DOHH2 (cell line): ENCODE measurements at regions not wholly inside any gene's neighbourhood (a gene's known extent, or its start where the extent isn't known, plus 50 kb on each side); places are given as distances from the start of the nearest gene placed in this dataset.

Source experiments
- H3F3A ChIP-seq: fragments of 200-600 bp; sonication (generic), shearing (Covaris generic); 2 replicates; pipeline ENCODE4 v1.6.0; 2016; ENCODE audit warnings: antibody characterized with exemption, mild to moderate bottlenecking; ENCODE audit not compliant: control insufficient read depth, insufficient read depth
- H3K27ac ChIP-seq: fragments of 200-600 bp; sonication (generic); 2 replicates; pipeline ENCODE4 v1.5.1; 2014; ENCODE audit warnings: low read depth, mild to moderate bottlenecking, low read length, moderate library complexity
- H3K27me3 ChIP-seq: fragments of 200-600 bp; sonication (generic); 2 replicates; pipeline ENCODE4 v1.6.1; 2014; ENCODE audit warnings: mild to moderate bottlenecking, low read length, mixed read lengths; ENCODE audit not compliant: control insufficient read depth
- H3K36me3 ChIP-seq: fragments of 200-600 bp; sonication (generic); 2 replicates; pipeline ENCODE4 v1.6.1; 2014; ENCODE audit warnings: mild to moderate bottlenecking, low read length, moderate library complexity, mixed read lengths; ENCODE audit not compliant: control insufficient read depth
- H3K4me1 ChIP-seq: fragments of 200-600 bp; sonication (generic); 2 replicates; pipeline ENCODE4 v1.6.1; 2014; ENCODE audit warnings: mild to moderate bottlenecking, low read length, mixed read lengths; ENCODE audit not compliant: control insufficient read depth
- H3K4me2 ChIP-seq: fragments of 200-600 bp; sonication (generic); 2 replicates; pipeline ENCODE4 v1.6.0; 2014; ENCODE audit warnings: mild to moderate bottlenecking, low read length, moderate library complexity
- H3K4me3 ChIP-seq: fragments of 200-600 bp; sonication (generic); 2 replicates; pipeline ENCODE4 v1.5.1; 2014; ENCODE audit warnings: mild to moderate bottlenecking, low read length, mixed read lengths
- H3K79me2 ChIP-seq: fragments of 200-600 bp; sonication (generic); 2 replicates; pipeline ENCODE4 v1.6.1; 2014; ENCODE audit warnings: mild to moderate bottlenecking, low read length, mixed read lengths; ENCODE audit not compliant: control insufficient read depth
- H3K9me2 ChIP-seq: fragments of 200-600 bp; sonication (generic); replicated peaks from 2 replicates; pipeline ENCODE4 v1.6.1; 2014; ENCODE audit warnings: mild to moderate bottlenecking, low read length, mixed read lengths; ENCODE audit not compliant: control insufficient read depth
- H3K9me3 ChIP-seq: fragments of 200-600 bp; sonication (generic); 2 replicates; pipeline ENCODE4 v1.6.1; 2014; ENCODE audit warnings: antibody characterized with exemption, low read length, mixed read lengths; ENCODE audit not compliant: control insufficient read depth, insufficient read depth
- H4K20me1 ChIP-seq: fragments of 200-600 bp; sonication (generic); 2 replicates; pipeline ENCODE4 v1.6.0; 2014; ENCODE audit warnings: low read depth, mild to moderate bottlenecking, antibody characterized with exemption, low read length, moderate library complexity; ENCODE audit not compliant: control insufficient read depth, insufficient read depth
- EZH2phosphoT487 ChIP-seq: fragments of 200-600 bp; sonication (generic); IDR thresholded peaks from 2 replicates; pipeline ENCODE4 v1.6.1; 2017; ENCODE audit warnings: borderline replicate concordance, mild to moderate bottlenecking, antibody characterized with exemption, low read length, moderate library complexity, mixed read lengths
- TF ChIP-seq, protein P1 (sequence below): fragments of 200-600 bp; sonication (generic); IDR thresholded peaks from one replicate; pipeline ENCODE4 v1.5.1; 2014; ENCODE audit warnings: antibody characterized with exemption, mild to moderate bottlenecking, low read depth, low read length; ENCODE audit not compliant: poor library complexity, severe bottlenecking

- H3F3A ChIP-seq, result no peaks in the 10 kb centered on the region
- H4K20me1 ChIP-seq, result no peaks in the 10 kb centered on the region
- H3K27me3 ChIP-seq, result no peaks in the 10 kb centered on the region
- H3K9me3 ChIP-seq, result no peaks in the 10 kb centered on the region
- no peaks in the 10 kb centered on the region for H3K79me2 ChIP-seq
- no peaks in the 10 kb centered on the region for H3K9me2 ChIP-seq
- H3K4me3 ChIP-seq, result no peak overlapping the region
- no peaks in the 10 kb centered on the region for H3K36me3 ChIP-seq
- no peak overlapping the region for H3K4me2 ChIP-seq
- no peak overlapping the region for H3K27ac ChIP-seq
- no peaks in the 10 kb centered on the region for H3K4me1 ChIP-seq
- TF ChIP-seq, protein P1, sequence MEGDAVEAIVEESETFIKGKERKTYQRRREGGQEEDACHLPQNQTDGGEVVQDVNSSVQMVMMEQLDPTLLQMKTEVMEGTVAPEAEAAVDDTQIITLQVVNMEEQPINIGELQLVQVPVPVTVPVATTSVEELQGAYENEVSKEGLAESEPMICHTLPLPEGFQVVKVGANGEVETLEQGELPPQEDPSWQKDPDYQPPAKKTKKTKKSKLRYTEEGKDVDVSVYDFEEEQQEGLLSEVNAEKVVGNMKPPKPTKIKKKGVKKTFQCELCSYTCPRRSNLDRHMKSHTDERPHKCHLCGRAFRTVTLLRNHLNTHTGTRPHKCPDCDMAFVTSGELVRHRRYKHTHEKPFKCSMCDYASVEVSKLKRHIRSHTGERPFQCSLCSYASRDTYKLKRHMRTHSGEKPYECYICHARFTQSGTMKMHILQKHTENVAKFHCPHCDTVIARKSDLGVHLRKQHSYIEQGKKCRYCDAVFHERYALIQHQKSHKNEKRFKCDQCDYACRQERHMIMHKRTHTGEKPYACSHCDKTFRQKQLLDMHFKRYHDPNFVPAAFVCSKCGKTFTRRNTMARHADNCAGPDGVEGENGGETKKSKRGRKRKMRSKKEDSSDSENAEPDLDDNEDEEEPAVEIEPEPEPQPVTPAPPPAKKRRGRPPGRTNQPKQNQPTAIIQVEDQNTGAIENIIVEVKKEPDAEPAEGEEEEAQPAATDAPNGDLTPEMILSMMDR, result no peak
Measured at GRCh38 chr3:160114355-160114995, 110.7 kb upstream of the C3orf80 start.

DNA sequence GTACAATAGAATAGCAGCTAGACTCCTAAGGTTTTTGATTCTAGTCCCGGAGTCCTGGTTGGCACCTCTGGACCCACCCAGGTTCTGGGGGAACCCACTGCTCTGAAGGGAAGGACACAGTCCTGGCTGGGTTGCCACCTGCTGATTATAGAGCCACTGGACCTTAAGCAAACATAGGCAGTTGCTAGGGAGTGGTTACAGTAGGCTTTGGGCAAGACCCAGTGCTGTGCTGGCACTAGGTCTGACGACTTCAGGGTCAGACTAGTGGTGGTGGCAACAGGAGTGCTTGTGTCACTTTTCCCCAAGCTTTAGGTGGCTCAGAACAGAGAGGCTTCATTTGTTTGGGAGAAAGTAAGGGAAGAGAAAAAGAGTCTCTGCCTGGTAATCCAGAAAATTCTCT, 109.8 kb upstream of the C3orf80 start:
- no peak for TF ChIP-seq EZH2phosphoT487
- TF ChIP-seq, protein P1, result no peak
- Histone ChIP-seq H3K27ac (no peak overlapping the region), H3K9me2 (no peaks in the 10 kb centered on the region), H3K4me1 (peaks cover 5% of the 10 kb centered on the region; the same call in 1 of the 2 replicates), H3K36me3 (no peaks in the 10 kb centered on the region), H3K27me3 (no peaks in the 10 kb centered on the region), H3K9me3 (no peaks in the 10 kb centered on the region), H3K4me3 (no peak overlapping the region), H4K20me1 (no peaks in the 10 kb centered on the region), H3K4me2 (no peak overlapping the region), H3K79me2 (no peaks in the 10 kb centered on the region), H3F3A (no peaks in the 10 kb centered on the region)

DNA sequence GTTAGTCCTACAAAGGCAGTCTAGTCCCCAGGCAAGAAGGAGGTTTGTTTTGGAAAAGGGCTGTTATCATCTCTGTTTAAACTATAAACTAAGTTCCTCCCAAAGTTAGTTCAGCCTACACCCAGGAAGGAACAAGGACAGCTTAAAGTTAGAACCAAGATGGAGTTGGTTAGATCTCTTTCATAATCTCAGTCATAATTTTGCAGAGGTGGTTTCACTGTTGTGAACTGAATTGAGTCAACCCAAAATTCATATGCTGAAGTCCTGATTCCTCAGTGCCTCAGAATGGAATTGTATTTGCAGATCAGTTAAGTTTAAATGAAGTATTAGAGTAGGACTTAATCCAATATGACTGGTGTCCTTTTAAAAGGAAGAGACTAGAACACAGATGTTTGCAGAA, 101.0 kb upstream of the C3orf80 start:
- Histone ChIP-seq H3F3A (0 out of 2 replicates have a peak, but pooled peaks cover 2% of the 10 kb centered on the region), H3K4me2 (no peak overlapping the region), H4K20me1 (no peaks in the 10 kb centered on the region), H3K79me2 (no peaks in the 10 kb centered on the region), H3K9me2 (no peaks in the 10 kb centered on the region), H3K27ac (no peak overlapping the region), H3K4me3 (no peak overlapping the region), H3K9me3 (no peaks in the 10 kb centered on the region), H3K36me3 (no peaks in the 10 kb centered on the region), H3K4me1 (peaks cover 60% of the 10 kb centered on the region), H3K27me3 (no peaks in the 10 kb centered on the region)
- TF ChIP-seq, protein P1, result no peak
- no peak for TF ChIP-seq EZH2phosphoT487

GRCh38 chr3:160125258-160125657, 100.0 kb upstream of the C3orf80 start:
- Histone ChIP-seq H3K27ac (no peak overlapping the region), H3K36me3 (no peaks in the 10 kb centered on the region), H3F3A (0 out of 2 replicates have a peak, but pooled peaks cover 2% of the 10 kb centered on the region), H3K4me2 (peak overlapping the region; percentile 31), H3K9me3 (no peaks in the 10 kb centered on the region), H3K27me3 (no peaks in the 10 kb centered on the region), H3K4me1 (peaks cover 65% of the 10 kb centered on the region), H3K4me3 (no peak overlapping the region), H4K20me1 (no peaks in the 10 kb centered on the region), H3K9me2 (no peaks in the 10 kb centered on the region), H3K79me2 (no peaks in the 10 kb centered on the region)
- TF ChIP-seq EZH2phosphoT487, result no peak
- TF ChIP-seq, protein P1, result no peak
